Karpas-422 (cell line): ENCODE measurements at regions not wholly inside any gene's neighbourhood (a gene's known extent, or its start where the extent isn't known, plus 50 kb on each side); places are given as distances from the start of the nearest gene placed in this dataset.
"Not testable (repeated sequence)": the region's sequence is repeated elsewhere in the genome, so short reads cannot be mapped to it uniquely, and the experiment has no call there.

Experiments used
- DNase-seq: peaks from one replicate; pipeline ENCODE4 v3.0.0-alpha.2; 2015
- H2AFZ ChIP-seq: fragments of 200-600 bp; sonication (generic); 2 replicates; pipeline ENCODE4 v1.6.1; 2014; ENCODE audit warnings: antibody characterized with exemption, low read length, mixed read lengths
- H3K27ac ChIP-seq: fragments of 200-600 bp; sonication (generic); 2 replicates; pipeline ENCODE4 v1.5.1; 2014; ENCODE audit warnings: mild to moderate bottlenecking, low read length, moderate library complexity
- H3K27me3 ChIP-seq: fragments of 200-600 bp; sonication (generic); 2 replicates; pipeline ENCODE4 v1.6.1; 2014; ENCODE audit warnings: low read length, mixed read lengths
- H3K36me3 ChIP-seq: fragments of 200-600 bp; sonication (generic); 2 replicates; pipeline ENCODE4 v1.6.1; 2014; ENCODE audit warnings: low read length, mixed read lengths; ENCODE audit not compliant: insufficient read depth
- H3K4me1 ChIP-seq: fragments of 200-600 bp; sonication (generic); 2 replicates; pipeline ENCODE4 v1.6.1; 2014; ENCODE audit warnings: mild to moderate bottlenecking, low read length, mixed read lengths
- H3K4me2 ChIP-seq: fragments of 200-600 bp; sonication (generic); 2 replicates; pipeline ENCODE4 v1.6.1; 2014; ENCODE audit warnings: low read length, low read depth, mild to moderate bottlenecking; ENCODE audit not compliant: poor library complexity, severe bottlenecking
- H3K4me3 ChIP-seq: fragments of 200-600 bp; sonication (generic); 2 replicates; pipeline ENCODE4 v1.5.1; 2014; ENCODE audit warnings: mild to moderate bottlenecking, antibody characterized with exemption, low read length, mixed read lengths
- H3K79me2 ChIP-seq: fragments of 200-600 bp; sonication (generic); 2 replicates; pipeline ENCODE4 v1.6.1; 2014; ENCODE audit warnings: mild to moderate bottlenecking, low read length, mixed read lengths
- H3K9ac ChIP-seq: fragments of 200-600 bp; sonication (generic); 2 replicates; pipeline ENCODE4 v1.6.0; 2014; ENCODE audit warnings: low read length
- H3K9me2 ChIP-seq: fragments of 200-600 bp; sonication (generic), shearing (Covaris generic); replicated peaks from 2 replicates; pipeline ENCODE4 v1.6.0; 2014; ENCODE audit warnings: mild to moderate bottlenecking, low read length, moderate library complexity; ENCODE audit not compliant: insufficient read depth
- H3K9me3 ChIP-seq: fragments of 300-700, 200-600 bp; sonication (generic); 2 replicates; pipeline ENCODE4 v1.6.1; 2014; ENCODE audit warnings: low read length, mixed read lengths
- H4K20me1 ChIP-seq: fragments of 200-600 bp; sonication (generic); 2 replicates; pipeline ENCODE4 v1.6.1; 2014; ENCODE audit warnings: mild to moderate bottlenecking, antibody characterized with exemption, low read length, low read depth; ENCODE audit not compliant: insufficient read depth

GRCh38 chr12:88856201-88856600 lies 275.9 kb upstream of the KITLG start:
- DNase-seq, result no peak

GRCh38 chr12:88855301-88855700 lies 275.0 kb upstream of the KITLG start:
- H3K27me3 ChIP-seq, result no peaks in the 10 kb centered on the region
- no peaks in the 10 kb centered on the region for H3K9me3 ChIP-seq
- DNase-seq, result no peak
- no peaks in the 10 kb centered on the region for H3K9me2 ChIP-seq
- no peak overlapping the region for H3K9ac ChIP-seq
- H3K36me3 ChIP-seq, result no peaks in the 10 kb centered on the region
- no peak overlapping the region for H2AFZ ChIP-seq
- no peaks in the 10 kb centered on the region for H4K20me1 ChIP-seq
- H3K79me2 ChIP-seq, result no peaks in the 10 kb centered on the region
- H3K4me1 ChIP-seq, result no peaks in the 10 kb centered on the region
- H3K4me2 ChIP-seq, result no peak overlapping the region
- H3K27ac ChIP-seq, result no peak overlapping the region
- H3K4me3 ChIP-seq, result no peak overlapping the region

More at GRCh38 chr12:88856201-88856600, 275.9 kb upstream of the KITLG start:
- Histone ChIP-seq H3K9me2 (no peaks in the 10 kb centered on the region), H3K9me3 (no peaks in the 10 kb centered on the region), H3K4me2 (no peak overlapping the region), H3K9ac (no peak overlapping the region), H2AFZ (no peak overlapping the region), H3K4me1 (no peaks in the 10 kb centered on the region), H4K20me1 (no peaks in the 10 kb centered on the region), H3K36me3 (no peaks in the 10 kb centered on the region), H3K79me2 (no peaks in the 10 kb centered on the region), H3K4me3 (no peak overlapping the region), H3K27ac (no peak overlapping the region), H3K27me3 (no peaks in the 10 kb centered on the region)

- no peaks in the 10 kb centered on the region for H3K79me2 ChIP-seq
- no peaks in the 10 kb centered on the region for H3K27me3 ChIP-seq
- no peaks in the 10 kb centered on the region for H3K36me3 ChIP-seq
- H3K4me3 ChIP-seq, result no peak overlapping the region
- H3K9ac ChIP-seq, result no peak overlapping the region
- no peaks in the 10 kb centered on the region for H3K9me2 ChIP-seq
- H3K9me3 ChIP-seq, result no peaks in the 10 kb centered on the region
- H3K4me1 ChIP-seq, result no peaks in the 10 kb centered on the region
- H4K20me1 ChIP-seq, result no peaks in the 10 kb centered on the region
- H3K27ac ChIP-seq, result no peak overlapping the region
- H3K4me2 ChIP-seq, result no peak overlapping the region
- DNase-seq, result no peak
- H2AFZ ChIP-seq, result no peak overlapping the region
These were observed 274.0 kb upstream of the KITLG start for GRCh38 chr12:88854260-88854659.

- H3K27ac ChIP-seq, H3K4me3 ChIP-seq, H3K36me3 ChIP-seq, H3K4me2 ChIP-seq, H3K9me2 ChIP-seq, H3K79me2 ChIP-seq, H3K9me3 ChIP-seq, H3K27me3 ChIP-seq, H3K9ac ChIP-seq, H3K4me1 ChIP-seq, H2AFZ ChIP-seq, DNase-seq, H4K20me1 ChIP-seq: not testable (repeated sequence)
These were observed 267.0 kb upstream of the KITLG start for GRCh38 chr12:88847246-88847645.

- Histone ChIP-seq H3K4me3 (no peak overlapping the region), H3K9me2 (no peaks in the 10 kb centered on the region), H3K27me3 (no peaks in the 10 kb centered on the region), H3K4me2 (no peak overlapping the region), H3K79me2 (no peaks in the 10 kb centered on the region), H4K20me1 (no peaks in the 10 kb centered on the region), H2AFZ (no peak overlapping the region), H3K36me3 (no peaks in the 10 kb centered on the region), H3K9me3 (0 out of 2 replicates have a peak, but pooled peaks cover 2% of the 10 kb centered on the region), H3K4me1 (no peaks in the 10 kb centered on the region), H3K9ac (no peak overlapping the region), H3K27ac (no peak overlapping the region)
- DNase-seq, result no peak
These were observed 264.2 kb upstream of the KITLG start for GRCh38 chr12:88844426-88844825.

GRCh38 chr12:88842314-88842713 lies 262.0 kb upstream of the KITLG start:
- Histone ChIP-seq H3K9ac (no peak overlapping the region), H3K36me3 (no peaks in the 10 kb centered on the region), H3K79me2 (no peaks in the 10 kb centered on the region), H3K27ac (no peak overlapping the region), H3K9me3 (peaks cover 2% of the 10 kb centered on the region; the same call in 1 of the 2 replicates), H3K4me3 (no peak overlapping the region), H4K20me1 (no peaks in the 10 kb centered on the region), H3K4me1 (no peaks in the 10 kb centered on the region), H3K4me2 (no peak overlapping the region), H3K9me2 (no peaks in the 10 kb centered on the region), H3K27me3 (no peaks in the 10 kb centered on the region), H2AFZ (no peak overlapping the region)
- no peak for DNase-seq

GRCh38 chr12:88839486-88839885 lies 259.2 kb upstream of the KITLG start:
- no peaks in the 10 kb centered on the region for H3K79me2 ChIP-seq
- no peaks in the 10 kb centered on the region for H4K20me1 ChIP-seq
- H3K27ac ChIP-seq, result no peak overlapping the region
- H3K4me1 ChIP-seq, result no peaks in the 10 kb centered on the region
- no peak overlapping the region for H3K4me2 ChIP-seq
- no peaks in the 10 kb centered on the region for H3K36me3 ChIP-seq
- H3K9ac ChIP-seq, result no peak overlapping the region
- peaks cover 2% of the 10 kb centered on the region; the same call in 1 of the 2 replicates for H3K9me3 ChIP-seq
- H3K4me3 ChIP-seq, result no peak overlapping the region
- DNase-seq, result no peak
- no peak overlapping the region for H2AFZ ChIP-seq
- no peaks in the 10 kb centered on the region for H3K9me2 ChIP-seq
- H3K27me3 ChIP-seq, result no peaks in the 10 kb centered on the region

GRCh38 chr12:88836156-88836555 lies 255.9 kb upstream of the KITLG start:
- no peak overlapping the region for H3K4me3 ChIP-seq
- no peaks in the 10 kb centered on the region for H3K27me3 ChIP-seq
- peaks cover 2% of the 10 kb centered on the region; the same call in 1 of the 2 replicates for H3K9me3 ChIP-seq
- no peak overlapping the region for H3K27ac ChIP-seq
- no peak overlapping the region for H3K4me2 ChIP-seq
- no peaks in the 10 kb centered on the region for H3K36me3 ChIP-seq
- no peaks in the 10 kb centered on the region for H3K4me1 ChIP-seq
- no peak for DNase-seq
- H3K9me2 ChIP-seq, result no peaks in the 10 kb centered on the region
- H2AFZ ChIP-seq, result no peak overlapping the region
- no peak overlapping the region for H3K9ac ChIP-seq
- no peaks in the 10 kb centered on the region for H3K79me2 ChIP-seq
- no peaks in the 10 kb centered on the region for H4K20me1 ChIP-seq

GRCh38 chr12:88834226-88834625 lies 254.0 kb upstream of the KITLG start:
- Histone ChIP-seq H3K4me2 (no peak overlapping the region), H3K36me3 (no peaks in the 10 kb centered on the region), H3K4me1 (no peaks in the 10 kb centered on the region), H4K20me1 (no peaks in the 10 kb centered on the region), H2AFZ (no peak overlapping the region), H3K9ac (no peak overlapping the region), H3K4me3 (no peak overlapping the region), H3K27ac (no peak overlapping the region), H3K79me2 (no peaks in the 10 kb centered on the region), H3K9me3 (no peaks in the 10 kb centered on the region; the same call in 1 of the 2 replicates), H3K9me2 (no peaks in the 10 kb centered on the region), H3K27me3 (no peaks in the 10 kb centered on the region)
- no peak for DNase-seq
